ENCODE measurements at regions not wholly inside any gene's neighbourhood (a gene's known extent, or its start where the extent isn't known, plus 50 kb on each side); places are given as distances from the start of the nearest gene placed in this dataset.
"Not testable (repeated sequence)": the region's sequence is repeated elsewhere in the genome, so short reads cannot be mapped to it uniquely, and the experiment has no call there.

DNA sequence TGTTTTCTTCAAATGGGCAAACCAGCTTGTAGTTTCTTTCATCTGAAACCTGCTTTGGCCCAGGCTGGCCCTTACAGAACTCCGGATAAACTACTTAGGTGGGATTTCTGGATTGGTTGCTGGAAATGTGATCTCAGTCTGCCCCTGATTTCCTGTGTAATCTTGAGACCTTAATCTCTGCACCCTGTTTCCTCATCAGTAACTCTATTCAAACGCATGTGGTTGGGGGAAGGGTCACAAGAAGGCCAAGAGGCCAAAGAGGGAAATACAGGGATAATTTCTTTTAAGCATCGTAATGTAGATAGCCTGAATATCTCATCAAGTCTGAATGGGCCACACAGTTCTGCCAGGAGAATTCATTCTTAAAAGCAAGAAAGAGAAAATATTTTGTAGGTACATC lies 483.6 kb downstream of the LTN1 start:
- DNase-seq: no peak

DNA sequence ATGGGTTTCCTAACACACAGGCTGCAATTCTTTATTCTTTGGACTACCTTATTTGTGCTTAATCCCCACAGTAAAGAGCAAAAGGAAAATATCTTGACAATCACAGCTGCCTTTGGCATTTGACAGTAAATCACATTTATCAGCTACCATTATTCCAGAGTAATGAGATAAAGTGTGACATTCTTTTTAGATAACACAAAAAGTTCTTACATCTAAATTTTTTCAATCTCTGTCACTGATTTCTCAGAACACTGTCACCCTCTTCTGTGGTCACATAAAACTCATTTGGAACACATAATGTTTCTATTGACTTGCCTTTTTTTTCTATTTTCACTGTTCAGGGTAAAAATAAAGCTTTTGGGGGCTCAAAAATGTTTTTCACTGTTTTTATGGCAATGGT lies 484.6 kb downstream of the LTN1 start:
- DNase-seq: no peak

DNA sequence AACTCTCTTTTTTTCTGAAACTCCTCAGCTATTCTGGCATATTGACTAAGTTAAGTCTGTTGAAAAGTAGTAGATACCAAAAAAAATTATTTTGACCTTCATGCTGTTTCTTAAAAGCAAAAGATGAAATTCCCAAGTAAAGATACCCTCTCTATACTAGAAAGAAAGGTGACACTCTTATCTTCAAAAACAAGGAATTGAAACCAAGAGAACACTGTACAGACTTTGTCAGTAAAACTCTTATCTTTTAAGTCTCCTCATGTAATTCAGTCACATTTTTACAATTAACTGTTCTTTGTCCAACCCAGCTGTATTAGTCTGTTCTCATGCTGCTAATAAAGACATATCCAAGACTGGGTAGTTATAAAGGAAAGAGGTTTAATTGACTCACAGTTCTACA lies 496.2 kb downstream of the LTN1 start:
- DNase-seq: no peak

DNA sequence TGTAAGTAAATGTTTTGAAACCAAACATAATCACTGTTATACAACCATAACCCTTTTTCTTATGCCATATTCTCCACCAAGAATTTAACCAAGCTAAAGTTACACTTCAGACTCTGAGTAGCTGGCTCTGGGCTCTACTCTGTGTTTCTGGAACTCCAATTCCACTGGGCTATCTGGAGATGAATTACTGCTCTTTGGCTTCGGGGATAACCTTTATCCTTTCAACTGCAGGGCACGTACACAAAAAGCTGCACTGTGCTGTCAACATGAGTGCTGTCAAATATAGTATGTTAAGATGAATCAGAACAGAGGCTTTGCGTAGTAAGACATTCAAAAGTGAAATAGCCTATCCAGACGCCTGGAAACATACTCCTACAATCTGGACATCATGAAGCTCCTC lies 500.6 kb downstream of the LTN1 start:
- DNase-seq: no peak

DNA sequence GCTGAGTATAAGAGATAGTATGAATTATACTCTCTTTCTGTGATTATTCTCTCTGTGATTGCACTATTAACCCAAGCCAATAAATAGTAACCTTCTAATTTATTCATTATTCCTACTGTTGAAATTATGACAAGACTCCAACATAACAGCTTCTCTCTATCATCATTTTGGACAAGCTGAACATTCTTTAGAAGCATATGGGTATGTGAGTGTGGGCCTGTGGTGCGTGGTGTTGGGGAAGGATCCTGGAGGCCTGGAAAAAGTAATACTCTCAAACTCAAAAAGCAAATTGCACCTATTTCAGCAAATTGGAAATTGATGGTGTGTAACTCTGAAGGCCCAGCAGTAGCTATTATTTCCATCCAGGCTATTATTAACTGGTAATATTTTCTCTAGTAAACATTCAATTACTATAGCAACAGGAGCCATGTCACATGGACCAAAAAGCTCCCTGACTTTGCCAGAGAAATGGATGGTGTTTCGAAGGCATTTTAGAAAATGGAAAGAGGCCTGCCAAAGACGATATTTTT lies 502.8 kb downstream of the LTN1 start:
- DNase-seq: no peak

DNA sequence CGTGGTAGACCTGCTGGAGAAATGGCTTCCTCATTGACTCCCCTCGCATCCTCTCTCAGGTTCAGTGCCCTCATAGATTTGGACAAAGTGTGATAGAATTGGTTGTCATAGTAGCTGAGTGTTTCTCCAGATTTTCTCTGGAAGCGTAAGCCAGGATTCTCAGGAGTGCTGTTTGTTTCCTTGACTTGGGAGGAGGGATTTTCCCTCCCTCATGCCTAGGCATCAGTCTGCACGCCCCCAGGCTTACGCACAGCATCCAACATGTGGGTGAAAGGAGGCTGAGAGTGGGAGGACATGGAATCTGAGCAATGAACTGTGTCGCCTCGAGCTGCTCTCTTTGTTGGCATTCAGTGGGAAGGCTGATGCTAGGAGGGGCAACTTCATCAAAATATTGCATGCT lies 503.5 kb downstream of the LTN1 start:
- DNase-seq: no peak

DNA sequence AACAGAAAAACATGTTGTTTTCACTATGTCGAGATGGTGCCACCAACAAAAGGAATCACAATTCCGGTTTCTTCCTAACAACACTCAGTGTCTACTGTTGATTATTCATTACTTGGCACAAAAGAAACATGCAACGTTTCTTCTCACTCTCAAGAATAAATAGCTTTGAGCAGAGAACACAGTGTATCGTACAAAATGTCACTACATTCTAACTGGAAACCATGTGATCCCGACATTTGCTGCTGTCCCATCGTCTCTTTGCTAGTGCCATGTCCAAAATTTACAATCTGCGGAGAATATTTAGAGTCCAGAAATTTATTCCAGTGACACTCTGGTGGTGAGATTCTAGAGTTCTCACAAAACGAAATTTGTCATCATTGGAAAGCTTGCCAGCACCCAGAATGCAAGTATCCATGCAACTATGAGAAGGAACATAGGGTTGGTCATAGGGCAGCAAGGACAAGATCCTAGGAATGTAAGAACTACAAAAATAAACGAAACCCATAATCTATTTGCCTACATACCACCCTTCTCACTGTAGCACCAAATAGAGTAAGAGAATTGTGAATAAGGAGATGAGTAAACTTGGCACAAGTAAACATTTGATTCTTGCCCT lies 505.1 kb downstream of the LTN1 start:
- no peak for DNase-seq

DNA sequence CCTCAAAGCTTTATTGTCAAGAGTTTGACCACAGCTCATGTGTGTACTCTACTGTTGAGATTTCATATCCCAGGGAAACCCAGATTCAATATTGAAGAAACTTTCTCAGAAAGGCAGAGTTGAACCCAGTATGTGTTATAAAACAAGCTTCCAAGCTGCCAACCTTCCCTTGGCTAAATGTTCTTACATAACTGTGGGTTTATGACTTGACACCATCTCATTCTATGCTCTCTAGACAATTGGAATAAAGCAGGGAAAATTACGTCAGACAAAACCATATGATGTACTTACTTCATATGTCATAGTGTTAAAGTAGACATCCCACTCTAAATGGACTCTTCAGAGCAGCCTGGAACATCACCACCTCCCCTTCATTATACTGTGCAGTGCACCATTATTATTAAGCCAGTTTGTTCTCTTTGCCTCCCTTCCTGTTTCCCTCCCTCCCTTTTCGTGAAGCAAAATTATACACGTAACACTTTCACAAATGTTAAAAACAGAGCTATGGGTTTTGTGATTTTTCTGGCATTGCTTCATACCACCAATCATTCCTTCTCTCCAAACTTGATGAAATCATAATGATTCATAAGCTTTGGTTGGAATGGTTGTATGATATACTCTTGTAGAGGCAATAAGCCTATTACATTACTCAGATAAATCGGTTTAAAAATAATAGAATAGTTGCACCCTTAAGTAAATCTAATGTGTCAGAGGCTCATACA lies 507.2 kb downstream of the LTN1 start:
- no peak for DNase-seq

DNA sequence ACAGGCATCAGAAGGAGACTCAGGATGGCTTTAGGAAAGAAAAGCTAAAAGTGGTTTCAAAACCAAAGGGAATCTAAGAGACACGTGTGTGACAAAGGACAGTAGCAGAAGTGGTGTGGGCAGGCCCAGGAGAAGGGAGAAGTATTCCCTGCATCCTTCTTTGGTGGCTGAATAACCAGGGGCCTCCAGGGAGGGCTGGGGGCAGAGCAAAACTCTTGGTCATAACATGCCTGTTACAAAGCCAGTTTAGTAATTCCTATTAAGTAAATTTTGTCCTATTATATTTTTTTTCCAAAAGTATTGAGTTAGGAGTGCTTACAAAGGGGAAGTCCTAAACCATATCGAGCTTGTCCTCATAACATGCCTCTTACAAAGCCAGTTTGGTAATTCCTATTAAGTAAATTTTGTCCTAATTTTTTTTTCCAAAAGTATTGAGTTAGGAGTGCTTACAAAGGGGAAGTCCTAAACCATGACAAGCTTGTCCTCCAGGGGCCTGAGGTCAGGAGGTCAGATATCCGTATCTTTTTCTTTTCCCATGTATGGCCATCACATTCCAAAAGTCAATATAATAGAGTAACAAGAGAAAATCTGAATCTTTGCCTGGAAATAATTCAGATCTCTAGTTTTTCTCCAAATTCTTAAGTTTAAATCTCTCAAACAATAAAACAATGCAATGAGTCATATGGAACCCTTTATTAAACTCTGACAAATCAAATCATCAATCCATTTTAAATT lies 509.2 kb downstream of the LTN1 start:
- no peak for DNase-seq

DNA sequence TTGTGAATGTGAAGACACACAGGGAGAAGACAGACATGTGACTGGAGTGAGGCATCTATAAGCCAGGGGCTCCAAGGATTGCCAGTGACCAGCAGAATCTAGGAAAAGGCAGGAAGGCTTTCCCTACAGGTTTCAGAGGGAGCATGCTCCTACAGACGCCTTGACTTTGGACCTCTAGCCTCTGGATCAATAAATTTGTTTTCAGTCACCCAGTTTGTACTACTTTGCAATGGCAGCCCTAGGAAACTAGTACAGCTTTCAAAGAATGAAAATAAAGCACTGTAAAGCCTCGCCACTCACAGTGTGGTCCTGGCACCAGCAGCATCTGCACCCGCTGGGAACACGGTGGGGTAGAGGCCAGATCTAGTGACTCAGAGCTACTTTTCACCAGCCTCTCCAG lies 510.0 kb downstream of the LTN1 start:
- DNase-seq: no peak

DNA sequence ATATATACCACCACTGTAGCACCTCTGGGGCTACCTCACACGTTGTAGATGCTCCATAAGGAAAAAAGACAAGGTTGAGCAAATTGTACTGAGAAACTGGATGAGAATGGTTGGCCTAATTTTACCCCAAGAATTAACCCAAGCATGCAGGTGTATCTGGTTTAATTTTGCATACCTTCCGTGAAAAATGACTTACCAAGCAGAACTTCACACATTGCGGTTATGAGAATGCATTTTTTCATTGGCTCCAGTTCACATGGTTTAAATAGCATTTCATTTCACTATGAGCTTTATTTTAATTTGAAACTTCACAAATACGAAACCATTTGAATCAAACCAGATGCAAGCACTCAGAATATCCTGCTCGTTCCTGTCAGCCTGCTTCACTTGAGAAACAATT lies 512.2 kb downstream of the LTN1 start:
- DNase-seq: no peak

DNA sequence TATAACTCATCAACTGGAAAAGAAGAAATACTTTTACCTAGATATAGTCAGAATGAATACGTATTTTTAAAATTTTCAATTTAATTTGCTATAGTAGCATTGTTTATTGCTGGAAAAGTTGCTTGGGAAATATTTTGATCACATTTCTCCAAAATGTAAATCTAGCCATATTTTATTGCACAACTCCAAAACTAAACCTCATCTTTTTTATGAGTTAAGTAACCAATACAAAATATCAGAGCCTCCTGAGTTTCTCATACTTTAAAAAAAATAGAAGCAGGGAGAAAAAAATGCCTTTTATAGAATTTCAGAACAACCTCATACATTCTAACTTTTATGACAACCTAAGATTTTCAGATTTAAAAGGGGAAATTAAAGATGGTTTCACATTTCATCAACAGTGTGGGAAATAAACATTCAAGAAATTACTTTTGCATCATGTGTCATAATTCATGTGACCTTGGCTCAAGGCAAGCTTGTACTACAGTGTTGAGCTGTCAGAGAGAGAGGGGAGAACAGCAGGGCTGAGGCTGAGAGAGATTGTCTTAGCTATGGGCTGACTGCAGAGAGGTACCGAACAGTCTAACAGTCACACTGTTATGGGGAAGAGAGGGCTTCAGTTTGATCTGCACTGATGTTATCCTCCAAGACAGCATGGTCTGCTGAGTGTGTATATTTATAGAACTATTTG lies 519.0 kb downstream of the LTN1 start:
- DNase-seq: no peak

DNA sequence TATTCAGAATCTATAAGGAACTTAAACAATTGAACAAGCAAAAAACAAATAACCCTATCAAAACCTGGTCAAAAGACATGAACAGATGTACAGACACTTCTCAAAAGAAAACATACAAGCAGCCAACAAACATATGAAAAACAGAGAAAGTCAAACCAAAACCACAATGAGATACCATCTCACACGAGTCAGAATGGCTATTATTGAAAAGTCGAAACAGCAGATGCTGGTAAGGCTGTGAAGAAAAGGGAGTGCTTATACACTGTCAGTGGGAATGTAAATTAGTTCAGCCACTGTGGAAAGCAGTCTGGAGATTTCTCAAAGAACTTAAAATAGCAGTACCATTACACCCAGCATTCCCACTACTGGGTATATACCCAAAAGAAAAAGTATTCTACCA lies 520.1 kb downstream of the LTN1 start:
- not testable (repeated sequence) for DNase-seq

DNA sequence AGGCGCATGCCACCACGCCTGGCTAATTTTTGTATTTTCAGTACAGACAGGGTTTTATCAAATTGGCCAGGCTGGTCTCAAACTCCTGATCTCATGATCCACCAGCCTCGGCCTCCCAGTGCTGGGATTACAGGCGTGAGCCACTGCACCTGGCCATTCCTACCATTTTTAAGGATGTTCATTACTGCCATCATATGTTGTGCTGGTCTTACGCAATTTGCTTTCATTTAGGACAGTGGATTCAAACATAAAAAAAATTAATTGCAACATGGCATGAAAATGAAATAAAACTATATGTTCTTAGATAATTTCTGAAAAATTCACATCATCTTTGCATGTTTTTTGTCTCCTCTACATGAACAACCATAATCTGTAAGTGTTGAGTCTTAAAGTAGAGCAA lies 527.7 kb downstream of the LTN1 start:
- DNase-seq: no peak

DNA sequence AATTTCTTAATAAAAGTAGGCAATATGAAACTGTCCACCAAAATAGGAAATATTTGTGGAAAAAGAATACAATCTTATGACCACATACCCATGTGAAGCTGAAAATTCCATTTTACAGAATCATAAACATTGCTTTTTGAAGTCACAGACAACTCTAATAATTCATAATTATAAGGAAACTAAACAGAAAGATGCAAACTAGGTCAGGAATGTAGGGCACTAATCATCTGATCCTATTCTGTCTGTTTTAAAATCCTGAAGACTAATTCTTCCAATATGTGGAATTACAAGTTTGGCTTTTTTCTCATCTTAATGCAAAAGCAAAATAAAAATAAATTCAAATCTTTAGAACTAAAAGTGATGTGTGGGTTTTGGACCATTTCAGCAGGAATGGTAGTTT lies 528.6 kb downstream of the LTN1 start:
- no peak for DNase-seq

DNA sequence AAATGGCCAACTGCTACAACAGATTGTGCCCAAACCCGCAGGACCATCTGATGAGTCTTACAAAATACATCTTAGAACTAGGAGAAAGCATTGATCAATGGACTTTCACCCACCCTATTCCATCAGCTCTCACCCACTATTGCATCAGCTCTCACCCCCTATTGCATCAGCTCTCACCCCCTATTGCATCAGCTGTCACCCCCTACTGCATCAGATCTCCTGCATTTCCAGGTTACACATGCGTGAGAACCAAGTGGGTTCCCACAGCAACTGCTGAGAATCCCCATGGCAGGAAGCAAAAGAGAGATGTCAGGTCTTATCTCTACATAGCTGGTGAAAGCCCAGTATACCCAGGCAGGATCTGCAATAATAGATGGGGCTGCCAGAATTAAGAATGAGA lies 533.5 kb downstream of the LTN1 start:
- DNase-seq: no peak

DNA sequence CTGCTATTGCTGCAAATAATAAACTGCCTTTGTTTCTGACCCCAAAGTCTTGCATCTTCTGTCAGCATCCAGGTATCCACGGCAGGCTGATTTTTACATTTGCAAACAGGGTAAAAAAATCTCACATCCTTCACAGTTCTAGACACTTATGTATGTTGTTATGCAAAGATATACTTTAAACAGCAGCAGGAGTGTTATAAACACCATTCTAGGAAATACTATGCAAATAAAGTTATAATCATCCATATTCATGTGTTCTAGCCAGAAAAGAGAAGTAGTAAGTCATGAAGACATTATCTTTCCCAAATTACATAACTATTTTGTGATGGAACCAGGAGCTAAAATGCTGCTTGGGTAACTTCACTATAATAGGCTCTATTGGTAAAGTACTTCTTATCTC lies 534.2 kb downstream of the LTN1 start:
- no peak for DNase-seq

DNA sequence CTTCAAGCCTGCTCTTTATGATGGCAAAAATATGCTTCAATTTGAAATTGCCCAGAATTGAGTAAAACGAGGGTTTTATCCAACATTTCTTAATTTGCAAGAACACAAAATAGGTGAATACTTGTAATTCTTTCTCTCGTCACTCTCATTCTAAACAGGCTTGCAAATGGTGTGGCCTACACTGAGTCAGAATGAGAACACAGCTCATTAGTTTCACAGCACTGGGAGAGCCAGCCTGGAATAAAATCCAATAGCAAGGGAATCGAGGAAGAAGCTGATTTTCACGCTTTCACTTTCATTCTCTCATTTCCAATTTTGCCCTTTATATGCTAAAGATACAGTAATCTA lies 537.5 kb downstream of the LTN1 start:
- no peak for DNase-seq

DNA sequence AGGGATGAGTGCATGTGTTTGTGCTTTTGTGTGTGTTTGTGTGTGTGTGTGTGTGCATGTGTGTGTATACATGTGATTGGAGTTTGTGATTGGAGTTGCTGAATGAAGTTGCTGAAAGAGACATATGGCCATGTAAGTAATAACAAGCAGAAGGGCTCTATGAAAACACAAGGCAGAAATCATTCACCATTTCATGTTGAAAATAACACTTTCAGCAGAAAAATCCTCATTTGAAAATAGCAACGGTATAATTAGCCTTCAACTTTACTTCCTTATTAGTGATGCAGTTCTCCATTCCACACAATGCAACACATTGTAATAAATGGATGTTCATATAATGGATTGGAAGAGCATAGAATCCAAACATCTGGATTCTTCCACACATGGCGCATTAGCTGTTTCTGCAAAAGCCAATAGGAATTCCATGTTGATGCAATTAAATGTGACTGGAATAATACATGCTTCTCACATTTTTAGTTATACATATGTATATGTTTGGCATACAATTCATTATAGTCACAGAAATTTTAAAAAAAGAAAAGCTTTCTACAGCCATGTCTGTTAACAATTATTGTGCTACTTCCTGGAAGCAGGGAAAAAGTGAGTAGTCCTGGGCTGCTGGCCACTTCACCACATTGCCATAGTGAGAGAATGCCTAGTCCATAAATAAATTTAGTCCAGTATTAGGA lies 538.0 kb downstream of the LTN1 start:
- no peak for DNase-seq

DNA sequence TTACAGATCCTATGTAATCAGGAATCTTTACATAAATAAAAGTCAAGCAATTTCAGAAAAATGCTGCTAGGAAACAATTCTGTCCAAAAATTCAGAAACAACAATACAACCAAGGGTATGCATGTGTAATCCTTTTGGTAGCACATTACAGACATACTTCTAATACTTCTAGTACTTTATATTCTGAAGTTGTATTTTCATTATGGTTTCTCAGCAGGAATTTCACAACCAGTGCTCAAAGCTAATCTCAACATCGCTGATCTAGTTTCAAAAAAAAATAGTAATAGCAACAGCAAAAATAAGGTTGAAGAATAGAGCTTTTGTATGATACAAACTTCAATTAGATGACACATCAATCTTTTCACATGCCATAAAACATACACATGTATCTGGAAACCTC lies 545.2 kb downstream of the LTN1 start:
- DNase-seq: no peak

DNA sequence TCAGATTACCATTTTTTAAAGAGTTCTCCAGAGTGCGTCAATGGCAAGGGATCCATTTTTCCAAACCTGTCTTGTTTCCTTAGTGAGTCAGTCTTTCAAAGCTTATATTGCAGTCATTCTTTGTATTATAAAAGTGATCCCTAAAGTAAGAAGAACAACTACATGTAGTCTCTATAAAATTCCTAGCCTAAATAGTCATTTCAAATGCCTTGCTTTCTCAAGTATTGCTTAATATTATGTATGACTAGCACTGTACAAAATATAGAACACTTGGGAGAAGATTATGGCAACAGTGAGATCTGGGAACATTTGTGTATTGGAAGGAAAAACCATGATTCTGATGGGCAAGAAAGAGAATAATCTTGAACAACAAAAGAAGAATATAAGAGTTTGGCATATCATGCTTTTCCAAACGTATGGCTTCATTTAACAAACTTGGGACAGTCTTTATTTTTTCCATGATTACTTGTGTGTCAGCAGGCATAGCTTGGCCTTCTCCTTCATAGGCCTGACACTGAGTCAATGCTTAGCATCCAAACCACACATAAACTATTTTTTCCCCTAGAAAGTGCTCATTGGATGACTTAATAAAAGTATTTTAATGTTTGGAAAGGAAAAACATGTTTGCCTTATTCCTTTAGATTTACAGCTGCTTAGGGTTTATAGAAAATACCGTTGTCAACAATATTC lies 547.4 kb downstream of the LTN1 start:
- DNase-seq: no peak

DNA sequence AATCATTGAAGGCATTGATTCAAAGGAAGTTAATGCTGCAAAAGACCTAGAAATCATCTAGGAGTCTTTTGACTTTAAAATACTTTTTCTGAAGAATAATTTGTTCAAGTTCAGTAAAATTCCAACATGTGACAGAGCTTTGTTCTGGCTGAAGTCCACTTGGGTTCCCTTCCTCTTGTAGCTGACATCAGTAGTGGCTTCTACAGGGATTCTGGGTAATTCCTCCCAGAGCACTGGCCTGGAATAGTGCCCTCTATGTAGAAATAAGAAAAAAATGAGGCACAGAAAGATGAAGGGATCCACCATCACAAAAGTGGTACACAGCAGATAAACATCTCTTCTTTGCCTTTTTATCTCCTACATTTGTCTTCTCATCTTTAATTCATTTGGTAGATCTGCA lies 548.1 kb downstream of the LTN1 start:
- no peak for DNase-seq
